H1 (cell line): ENCODE measurements at regions not wholly inside any gene's neighbourhood (a gene's known extent, or its start where the extent isn't known, plus 50 kb on each side); places are given as distances from the start of the nearest gene placed in this dataset.

Experiments
- CTCF ChIA-PET: fragments of 300-600 bp; sonication (Branson Sonifier 250); formaldehyde crosslinking; loops from one replicate; lab custom pipeline; 2021; ENCODE audit not compliant: partially characterized antibody; lab: Charles Lee
- POLR2A ChIA-PET: fragments of 300-600 bp; sonication (Branson Sonifier 250); formaldehyde crosslinking; loops from one replicate; lab custom pipeline; 2021; ENCODE audit warnings: inconsistent platforms; ENCODE audit not compliant: partially characterized antibody; lab: Charles Lee
- DNase-seq, 2 experiments: peaks; one replicate each; pipeline versions ENCODE4 v3.0.0 to v3.0.0-alpha.2; 2010 to 2022; ENCODE audit warnings: low spot score in 2 of 2, low read depth in 1 of 2, mixed read lengths in 1 of 2
- FAIRE-seq: peaks from 2 replicates; lab custom pipeline; 2011; peaks lifted over from hg19 to GRCh38; lab: Jason Lieb, UNC
- H2AFZ ChIP-seq: 2 replicates; pipeline ENCODE4 v1.8.1; 2012; ENCODE audit warnings: low read length, inconsistent platforms
- H2AK5ac ChIP-seq: 2 replicates; pipeline ENCODE4 v1.6.1; 2013; ENCODE audit warnings: low read depth, low read length
- H2BK120ac ChIP-seq: replicated peaks from 2 replicates; pipeline ENCODE3; 2013; ENCODE audit warnings: low read depth, low read length, inconsistent platforms
- H2BK12ac ChIP-seq: 2 replicates; pipeline ENCODE4 v1.6.1; 2013; ENCODE audit warnings: low read depth, low read length
- H2BK15ac ChIP-seq: 2 replicates; pipeline ENCODE4 v1.6.1; 2013; ENCODE audit warnings: low read length
- H2BK20ac ChIP-seq: 2 replicates; pipeline ENCODE4 v1.6.1; 2013; ENCODE audit warnings: low read length
- H2BK5ac ChIP-seq: 2 replicates; pipeline ENCODE4 v1.6.1; 2013; ENCODE audit warnings: low read depth, low read length
- H3K14ac ChIP-seq: 2 replicates; pipeline ENCODE4 v1.6.1; 2013; ENCODE audit warnings: inconsistent platforms; ENCODE audit not compliant: insufficient read length
- H3K18ac ChIP-seq: 2 replicates; pipeline ENCODE4 v1.6.1; 2013; ENCODE audit warnings: low read length; ENCODE audit errors: extremely low read depth
- H3K23ac ChIP-seq: 2 replicates; pipeline ENCODE4 v1.6.1; 2013; ENCODE audit warnings: inconsistent platforms; ENCODE audit not compliant: insufficient read length
- H3K23me2 ChIP-seq: 2 replicates; pipeline ENCODE4 v1.6.1; 2013; ENCODE audit warnings: low read depth, low read length
- H3K27ac ChIP-seq: 2 replicates; pipeline ENCODE4 v1.6.1; 2011; ENCODE audit warnings: low read depth, low read length, inconsistent platforms
- H3K27me3 ChIP-seq, 4 experiments: replicated peaks in 1 of 4; 1 replicate in 1 of 4; 2 replicates in 3 of 4; pipeline versions ENCODE4 v1.6.1 to v1.8.1; 2011 to 2013; ENCODE audit warnings: low read length in 3 of 4, mild to moderate bottlenecking in 3 of 4, inconsistent platforms in 2 of 4, mixed read lengths in 2 of 4, moderate library complexity in 1 of 4; ENCODE audit not compliant: control insufficient read depth in 3 of 4, insufficient read depth in 3 of 4; ENCODE audit errors: extremely low read depth in 1 of 4
- H3K36me3 ChIP-seq, 4 experiments: 2 replicates each; pipeline versions ENCODE4 v1.6.1 to v1.8.1; 2011 to 2013; ENCODE audit warnings: mild to moderate bottlenecking in 4 of 4, low read length in 3 of 4, moderate library complexity in 2 of 4, control low read depth in 1 of 4, inconsistent platforms in 1 of 4; ENCODE audit not compliant: insufficient read depth in 4 of 4, control insufficient read depth in 2 of 4
- H3K4ac ChIP-seq: replicated peaks from 2 replicates; pipeline ENCODE3; 2013; ENCODE audit warnings: low read length, low read depth, mixed read lengths, inconsistent platforms; ENCODE audit not compliant: insufficient read length
- H3K4me1 ChIP-seq, 4 experiments: replicated peaks in 1 of 4; 1 replicate in 1 of 4; 2 replicates in 3 of 4; pipeline versions ENCODE4 v1.6.1 to v1.8.1; 2011 to 2013; ENCODE audit warnings: low read length in 3 of 4, inconsistent platforms in 2 of 4, mixed read lengths in 1 of 4; ENCODE audit not compliant: insufficient read depth in 4 of 4, control insufficient read depth in 3 of 4
- H3K4me2 ChIP-seq, 2 experiments: 2 replicates each; pipeline versions ENCODE4 v1.6.1 to v1.8.1; 2011 to 2013; ENCODE audit warnings: low read depth in 2 of 2, low read length in 2 of 2, control low read depth in 1 of 2, inconsistent platforms in 1 of 2, mild to moderate bottlenecking in 1 of 2; ENCODE audit not compliant: insufficient read depth in 1 of 2
- H3K4me3 ChIP-seq, 4 experiments: fragments of 200-600, 300-600 bp in 1 of 4; sonication (generic), shearing (Covaris generic), sonication (Bioruptor Twin) in 1 of 4; 2 replicates each; pipeline versions ENCODE4 v1.5.1 to v1.8.1; 2011 to 2016; ENCODE audit warnings: low read length in 4 of 4, low read depth in 3 of 4, control low read depth in 2 of 4, inconsistent platforms in 2 of 4, mild to moderate bottlenecking in 2 of 4, mixed read lengths in 1 of 4, moderate library complexity in 1 of 4; ENCODE audit not compliant: insufficient read depth in 2 of 4; ENCODE audit errors: extremely low read depth in 1 of 4
- H3K56ac ChIP-seq: replicated peaks from 2 replicates; pipeline ENCODE3; 2013; ENCODE audit warnings: low read depth, mild to moderate bottlenecking, mixed read lengths, low read length, inconsistent platforms; ENCODE audit not compliant: insufficient read length
- H3K79me1 ChIP-seq: 2 replicates; pipeline ENCODE4 v1.6.1; 2013; ENCODE audit warnings: low read depth, low read length, control low read depth
- H3K79me2 ChIP-seq, 2 experiments: 2 replicates each; pipeline versions ENCODE4 v1.6.1 to v1.8.1; 2012 to 2013; ENCODE audit warnings: low read length in 2 of 2, mild to moderate bottlenecking in 2 of 2, inconsistent platforms in 1 of 2; ENCODE audit not compliant: insufficient read depth in 2 of 2, control insufficient read depth in 1 of 2
- H3K9ac ChIP-seq, 4 experiments: replicated peaks in 1 of 4; 1 replicate in 1 of 4; 2 replicates in 3 of 4; pipeline versions ENCODE4 v1.6.1 to v1.8.1; 2011 to 2013; ENCODE audit warnings: low read depth in 3 of 4, low read length in 3 of 4, control low read depth in 2 of 4, mild to moderate bottlenecking in 2 of 4, moderate library complexity in 2 of 4, inconsistent platforms in 1 of 4; ENCODE audit errors: extremely low read depth in 1 of 4
- H3K9me3 ChIP-seq, 2 experiments: 2 replicates each; pipeline versions ENCODE4 v1.6.1 to v1.8.1; 2012 to 2013; ENCODE audit warnings: mild to moderate bottlenecking in 2 of 2, moderate library complexity in 2 of 2, control low read depth in 1 of 2, inconsistent platforms in 1 of 2, low read depth in 1 of 2, low read length in 1 of 2, mixed read lengths in 1 of 2; ENCODE audit not compliant: insufficient read depth in 2 of 2
- H4K20me1 ChIP-seq, 2 experiments: replicated peaks in 1 of 2; 2 replicates each; pipeline versions ENCODE3 to v1.8.1; 2011 to 2013; ENCODE audit warnings: inconsistent platforms in 2 of 2, low read length in 2 of 2, mild to moderate bottlenecking in 1 of 2; ENCODE audit not compliant: insufficient read depth in 2 of 2, control insufficient read depth in 1 of 2
- H4K5ac ChIP-seq: 2 replicates; pipeline ENCODE4 v1.6.1; 2013; ENCODE audit warnings: low read length, low read depth, mixed read lengths, inconsistent platforms; ENCODE audit not compliant: insufficient read length
- H4K8ac ChIP-seq: 2 replicates; pipeline ENCODE4 v1.8.0; 2013; ENCODE audit warnings: mild to moderate bottlenecking, moderate library complexity, low read length, inconsistent platforms; ENCODE audit not compliant: insufficient read depth; ENCODE audit errors: extremely low read depth
- H4K91ac ChIP-seq: replicated peaks from 2 replicates; pipeline ENCODE3; 2013; ENCODE audit warnings: low read length, mixed read lengths, inconsistent platforms; ENCODE audit not compliant: insufficient read length
- BRCA1 ChIP-seq: IDR thresholded peaks from 2 replicates; pipeline ENCODE4 v1.6.1; 2012; ENCODE audit warnings: low read depth, low read length, improper control_type of control experiment
- CBX5 ChIP-seq: fragments of 300-800, 300-1000 bp; sonication (generic); IDR thresholded peaks from 2 replicates; pipeline ENCODE4 v1.7.1; 2016; ENCODE audit warnings: antibody characterized with exemption, low read length, low read depth
- CBX8 ChIP-seq: fragments of 300-800, 300-1000 bp; sonication (generic); IDR thresholded peaks from 2 replicates; pipeline ENCODE4 v1.7.1; 2016; ENCODE audit warnings: low read depth, low read length, borderline replicate concordance
- CEBPB ChIP-seq: IDR thresholded peaks from 2 replicates; pipeline ENCODE4 v1.6.1; 2012; ENCODE audit warnings: low read depth, low read length
- CREB1 ChIP-seq: IDR thresholded peaks from 2 replicates; pipeline ENCODE4 v1.6.1; 2012; ENCODE audit warnings: inconsistent platforms
- GABPA ChIP-seq: IDR thresholded peaks from 2 replicates; pipeline ENCODE4 v1.6.1; 2011; ENCODE audit warnings: mild to moderate bottlenecking, low read length, moderate library complexity, borderline replicate concordance; ENCODE audit not compliant: insufficient read depth
- KDM1A ChIP-seq: fragments of 200-600, 300-600 bp; sonication (generic); IDR thresholded peaks from 2 replicates; pipeline ENCODE4 v1.7.1; 2016; ENCODE audit warnings: mild to moderate bottlenecking, low read length, borderline replicate concordance
- PHF8 ChIP-seq: fragments of 200-600 bp; sonication (generic); conservative IDR thresholded peaks from 2 replicates; pipeline ENCODE4 v1.7.1; 2012; ENCODE audit warnings: low read depth, mild to moderate bottlenecking, inconsistent platforms, low read length, moderate library complexity
- RFX5 ChIP-seq: IDR thresholded peaks from 2 replicates; pipeline ENCODE4 v1.6.1; 2011; ENCODE audit warnings: low read depth, low read length, improper control_type of control experiment, borderline replicate concordance
- SIX5 ChIP-seq: IDR thresholded peaks from 2 replicates; pipeline ENCODE4 v1.6.1; 2011; ENCODE audit warnings: mild to moderate bottlenecking, low read depth, low read length
- SP1 ChIP-seq: IDR thresholded peaks from 2 replicates; pipeline ENCODE4 v1.6.1; 2011; ENCODE audit warnings: low read depth, low read length
- SRF ChIP-seq: IDR thresholded peaks from 2 replicates; pipeline ENCODE4 v1.6.1; 2011; ENCODE audit warnings: mild to moderate bottlenecking, low read depth, low read length, moderate library complexity
- ZNF274 ChIP-seq: IDR thresholded peaks from 2 replicates; pipeline ENCODE4 v1.7.0; 2012; ENCODE audit warnings: low read length, borderline replicate concordance; ENCODE audit errors: extremely low read depth
- WGBS, 2 experiments: shearing (Covaris generic) in 1 of 2; methylation state at CpG; one replicate each; pipeline versions ENCODE4 v1.1.6 to v1.1.7; 2013 to 2015; ENCODE audit warnings: low lambda C conversion rate in 2 of 2, mixed read lengths in 2 of 2, inconsistent platforms in 1 of 2, low coverage in 1 of 2, missing lambda C conversion rate in 1 of 2; ENCODE audit not compliant: insufficient replicate concordance in 2 of 2, insufficient coverage in 1 of 2, insufficient read length in 1 of 2; ENCODE audit errors: extremely low coverage in 1 of 2, missing lambda C conversion rate in 1 of 2; 5-methylcytosine and 5-hydroxymethylcytosine counted together
- TF ChIP-seq, protein P1 (sequence below): IDR thresholded peaks from 2 replicates; pipeline ENCODE4 v1.6.1; 2011; ENCODE audit warnings: low read length, improper control_type of control experiment

DNA sequence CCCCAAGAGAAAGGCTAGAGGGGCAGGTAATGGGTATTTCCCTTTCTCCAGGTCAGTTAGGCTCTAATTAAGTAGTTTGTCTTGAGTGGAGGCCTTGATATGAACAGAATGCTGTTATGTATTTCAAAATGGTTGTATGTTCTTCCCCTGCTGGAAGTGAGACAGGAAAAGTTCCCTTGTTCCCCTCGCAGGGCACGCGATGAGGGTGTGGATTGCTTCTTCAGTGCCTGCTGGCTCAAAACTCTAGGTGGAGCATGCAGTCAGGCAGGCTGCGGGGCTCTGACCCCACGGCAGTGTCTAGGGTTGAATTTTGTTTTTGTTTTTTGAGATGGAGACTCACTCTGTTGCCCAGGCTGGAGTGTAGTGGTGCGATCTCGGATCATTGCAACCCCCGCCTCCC, 110.4 kb upstream of the XIST start:
- no peak overlapping the region for H4K8ac ChIP-seq
- DNase-seq (no peak), FAIRE-seq (no peak)
- no peak overlapping the region for H3K27ac ChIP-seq
- H3K9me3 ChIP-seq: no peaks in the 10 kb centered on the region
- ChIA-PET POLR2A (interaction anchor here (3.1 to 3.3 kb wide), 2 partner anchors 17 to 19 kb away, joined by 10 to 14 read pairs; no protein-coding TSS in a partner anchor), CTCF (no interaction called here)
- H3K4me2 ChIP-seq: no peak overlapping the region
- H3K56ac ChIP-seq: no peak overlapping the region
- no peak overlapping the region for H3K23ac ChIP-seq
- H3K18ac ChIP-seq: no peak overlapping the region; the same call in 1 of the 2 replicates
- peaks cover 4 to 64% of the 10 kb centered on the region in 2 experiments; a peak in 3 of 4 replicates for H3K79me2 ChIP-seq
- H2BK20ac ChIP-seq: no peak overlapping the region
- H3K79me1 ChIP-seq: no peaks in the 10 kb centered on the region
- H2AK5ac ChIP-seq: no peak overlapping the region
- peaks cover 0 to 9% (median 0%) of the 10 kb centered on the region in 4 experiments; a peak in 1 of 8 replicates for H3K36me3 ChIP-seq
- H2BK12ac ChIP-seq: no peak overlapping the region
- no peak overlapping the region for H3K4me3 ChIP-seq
- no peak overlapping the region for H3K14ac ChIP-seq
- WGBS, 2 experiments: 100% methylated on average over 3 of the region's 8 CpGs; no CpG with 5 or more reads in 1 of the 2 experiments
- H3K27me3 ChIP-seq: no peaks in the 10 kb centered on the region
- TF ChIP-seq, protein P1, sequence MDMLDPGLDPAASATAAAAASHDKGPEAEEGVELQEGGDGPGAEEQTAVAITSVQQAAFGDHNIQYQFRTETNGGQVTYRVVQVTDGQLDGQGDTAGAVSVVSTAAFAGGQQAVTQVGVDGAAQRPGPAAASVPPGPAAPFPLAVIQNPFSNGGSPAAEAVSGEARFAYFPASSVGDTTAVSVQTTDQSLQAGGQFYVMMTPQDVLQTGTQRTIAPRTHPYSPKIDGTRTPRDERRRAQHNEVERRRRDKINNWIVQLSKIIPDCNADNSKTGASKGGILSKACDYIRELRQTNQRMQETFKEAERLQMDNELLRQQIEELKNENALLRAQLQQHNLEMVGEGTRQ: no peak
- TF ChIP-seq RFX5: no peak
- no peak for TF ChIP-seq SIX5
- TF ChIP-seq ZNF274: no peak
- no peak for TF ChIP-seq CREB1
- no peak for TF ChIP-seq KDM1A
- TF ChIP-seq SRF: no peak
- no peak for TF ChIP-seq PHF8
- TF ChIP-seq SP1: no peak
- no peak for TF ChIP-seq CBX8
- TF ChIP-seq GABPA: no peak
- TF ChIP-seq CBX5: no peak
- no peak for TF ChIP-seq BRCA1
- no peak for TF ChIP-seq CEBPB
- H3K4me1 ChIP-seq: peaks cover 0 to 20% (median 7%) of the 10 kb centered on the region in 4 experiments; a peak in 6 of 7 replicates
- H4K91ac ChIP-seq: no peak overlapping the region
- no peak overlapping the region for H3K9ac ChIP-seq
- no peaks in the 10 kb centered on the region for H3K23me2 ChIP-seq
- H2BK120ac ChIP-seq: no peak overlapping the region
- H4K20me1 ChIP-seq: peaks cover 0 to 2% of the 10 kb centered on the region in 2 experiments
- no peak overlapping the region for H2BK5ac ChIP-seq
- H4K5ac ChIP-seq: no peak overlapping the region
- H2BK15ac ChIP-seq: no peak overlapping the region
- H3K4ac ChIP-seq: no peak overlapping the region
- H2AFZ ChIP-seq: no peak overlapping the region
